HG03175 (cell line): ENCODE measurements at regions not wholly inside any gene's neighbourhood (a gene's known extent, or its start where the extent isn't known, plus 50 kb on each side); places are given as distances from the start of the nearest gene placed in this dataset.
A peak's percentile ranks its signal among the peaks of the same experiment; 100 is the strongest.

Experiments
- ATAC-seq: cut with Tn5 transposase; IDR thresholded peaks from one replicate; pipeline ENCODE4 v1.9.1; 2021; ENCODE audit warnings: mild to moderate bottlenecking, moderate library complexity; ENCODE audit not compliant: unreplicated experiment

DNA sequence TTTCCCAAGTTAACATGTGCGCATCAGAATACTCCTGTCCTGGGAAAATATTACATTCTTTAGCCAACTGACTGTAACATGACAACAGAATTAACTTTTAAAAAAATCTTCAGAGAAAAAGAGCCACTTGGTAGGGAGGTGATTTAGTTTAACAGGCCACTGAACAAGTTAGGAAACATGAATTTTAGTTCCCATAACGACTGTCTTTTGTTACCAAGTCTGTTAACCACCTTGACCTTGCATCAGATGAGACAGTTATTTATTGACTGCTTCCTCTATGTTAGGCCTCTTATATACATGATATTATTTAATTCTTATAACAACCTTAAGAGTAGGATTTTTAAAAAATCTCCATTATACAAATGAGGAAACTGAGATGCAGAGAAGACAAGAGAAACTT, 268.6 kb downstream of the NDFIP2 start:
- no peak for ATAC-seq

DNA sequence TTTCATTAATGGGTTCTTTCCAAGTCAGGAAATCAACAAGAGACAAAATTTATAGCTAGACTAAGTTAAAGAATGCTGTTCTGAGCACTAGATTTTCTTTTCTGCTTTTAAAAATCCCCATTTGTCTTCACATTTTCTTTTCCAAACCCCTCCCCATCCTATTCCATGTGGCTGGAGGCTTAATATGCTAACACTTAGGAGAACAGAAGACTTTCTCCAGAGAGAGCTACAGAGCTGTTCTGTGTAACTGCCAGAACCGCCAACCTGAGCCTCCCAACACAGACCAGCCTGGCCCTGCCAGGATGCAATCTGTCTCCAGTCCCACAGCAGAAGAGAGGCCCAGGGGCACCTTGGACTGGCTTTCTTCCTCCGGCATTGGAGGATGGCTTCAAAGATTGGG, 264.1 kb downstream of the NDFIP2 start:
- ATAC-seq: no peak

DNA sequence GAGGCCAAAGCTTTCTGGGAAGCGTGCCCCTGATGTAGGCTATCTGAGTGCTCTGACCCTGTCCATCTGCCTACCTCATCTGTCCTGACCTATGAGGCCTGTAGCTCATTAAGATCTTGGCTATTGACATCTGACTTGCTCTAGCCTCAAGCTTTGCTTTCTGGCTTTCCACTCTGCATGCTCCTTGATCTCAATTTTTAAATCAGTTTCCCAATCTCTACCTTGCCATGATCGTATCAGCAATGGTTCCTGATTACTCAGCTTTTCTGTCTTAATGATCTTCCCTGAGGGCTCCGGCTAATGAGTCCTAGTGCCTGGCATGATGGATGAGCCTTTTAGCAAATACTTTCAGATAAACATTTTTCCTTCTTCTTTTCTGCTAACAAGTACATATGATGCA, 262.0 kb downstream of the NDFIP2 start:
- ATAC-seq: no peak

DNA sequence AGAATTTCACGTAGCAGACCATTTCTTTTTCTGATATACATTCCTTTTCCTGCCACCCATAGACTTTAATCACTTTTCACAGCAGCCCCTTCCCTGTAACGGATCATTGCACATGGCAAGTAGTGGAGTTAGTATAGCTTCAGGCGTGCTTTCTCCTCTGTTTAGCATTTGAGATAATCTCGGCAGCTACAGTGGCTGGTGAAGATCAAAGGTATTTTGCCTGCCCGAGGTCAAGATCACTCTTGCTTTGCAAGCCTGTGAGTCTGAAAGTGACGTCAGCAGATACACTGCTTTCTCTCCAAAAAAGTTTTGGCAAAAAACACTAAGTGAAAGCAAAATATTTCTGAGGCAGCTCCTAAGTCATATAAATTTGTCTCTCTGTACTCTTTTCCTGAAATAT, 260.0 kb downstream of the NDFIP2 start:
- no peak for ATAC-seq

DNA sequence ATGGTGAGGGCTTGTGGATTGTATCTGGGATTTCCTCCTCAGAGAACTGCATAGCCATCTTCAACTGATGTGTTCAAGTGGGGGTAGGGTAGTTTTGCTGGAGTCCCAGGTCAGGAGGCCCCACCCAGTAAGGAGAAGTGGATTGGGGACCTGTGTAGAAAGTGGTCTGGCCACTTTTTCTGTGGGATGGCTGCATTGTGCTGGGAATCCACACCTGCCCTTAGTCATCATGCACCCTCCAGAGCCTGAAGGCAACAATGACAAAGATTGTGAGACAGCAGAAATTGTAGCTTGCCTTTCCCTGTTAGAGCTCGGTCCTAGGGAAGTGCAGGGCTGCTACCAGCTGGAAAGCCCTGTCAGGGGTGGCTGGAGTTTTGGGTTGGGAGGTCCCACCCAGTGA, 255.4 kb downstream of the NDFIP2 start:
- ATAC-seq: no peak

DNA sequence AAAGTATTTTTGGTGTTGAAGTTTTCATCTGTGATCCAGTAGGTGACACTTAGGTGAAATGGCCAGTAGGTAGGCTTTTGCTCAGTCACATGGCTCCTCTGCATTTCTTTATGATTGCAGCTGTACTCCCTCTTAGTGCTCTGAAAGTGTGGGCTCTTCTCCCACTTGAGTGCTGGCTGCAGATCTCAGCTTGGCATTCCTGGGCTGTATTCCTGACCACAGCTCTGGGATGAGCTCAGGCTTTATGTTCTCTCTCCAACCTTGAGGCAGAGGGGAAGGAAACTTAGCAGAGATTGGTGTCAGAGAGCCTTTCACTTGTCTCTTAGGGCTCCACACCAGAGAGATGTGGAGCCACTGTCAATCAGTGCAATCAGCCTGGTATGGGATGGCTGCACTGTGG, 254.3 kb downstream of the NDFIP2 start:
- no peak for ATAC-seq

DNA sequence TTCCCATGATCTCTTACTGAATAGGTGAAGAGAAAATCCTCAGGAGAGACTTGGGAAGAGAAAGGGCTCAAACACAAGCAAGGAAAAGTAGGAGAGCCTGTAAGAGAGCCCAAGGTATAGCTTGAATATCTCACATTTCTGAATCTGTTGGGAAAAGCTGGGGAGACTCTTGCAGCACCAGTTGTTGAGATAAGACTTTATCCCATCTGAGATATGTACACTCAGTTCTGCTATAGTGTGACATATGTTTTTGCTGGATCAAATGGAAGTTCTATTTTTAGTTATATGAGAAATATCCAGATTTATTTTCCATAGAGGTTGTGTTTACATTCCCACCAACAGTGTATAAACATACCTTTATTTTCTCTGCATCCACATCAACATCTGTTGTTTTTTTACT, 246.1 kb downstream of the NDFIP2 start:
- ATAC-seq: no peak

DNA sequence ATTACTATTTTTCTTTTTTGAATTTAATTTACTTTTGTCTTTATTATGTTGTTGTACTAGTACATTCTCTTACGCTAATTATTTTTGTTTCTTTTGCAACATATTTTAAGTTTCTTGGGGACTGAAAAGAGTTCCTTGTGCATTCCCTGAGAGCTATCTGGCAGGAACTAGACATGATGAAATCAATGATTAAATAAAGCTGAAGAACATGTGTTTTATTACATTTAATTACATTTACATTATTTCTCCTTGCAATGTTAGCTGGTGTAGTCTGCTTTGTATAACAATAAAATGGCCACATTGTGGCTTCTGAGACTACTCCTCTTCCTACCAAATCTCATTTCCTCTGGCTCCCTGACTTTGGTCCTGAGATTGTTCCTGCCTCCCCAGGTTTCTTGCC, 244.9 kb downstream of the NDFIP2 start:
- ATAC-seq: no peak

DNA sequence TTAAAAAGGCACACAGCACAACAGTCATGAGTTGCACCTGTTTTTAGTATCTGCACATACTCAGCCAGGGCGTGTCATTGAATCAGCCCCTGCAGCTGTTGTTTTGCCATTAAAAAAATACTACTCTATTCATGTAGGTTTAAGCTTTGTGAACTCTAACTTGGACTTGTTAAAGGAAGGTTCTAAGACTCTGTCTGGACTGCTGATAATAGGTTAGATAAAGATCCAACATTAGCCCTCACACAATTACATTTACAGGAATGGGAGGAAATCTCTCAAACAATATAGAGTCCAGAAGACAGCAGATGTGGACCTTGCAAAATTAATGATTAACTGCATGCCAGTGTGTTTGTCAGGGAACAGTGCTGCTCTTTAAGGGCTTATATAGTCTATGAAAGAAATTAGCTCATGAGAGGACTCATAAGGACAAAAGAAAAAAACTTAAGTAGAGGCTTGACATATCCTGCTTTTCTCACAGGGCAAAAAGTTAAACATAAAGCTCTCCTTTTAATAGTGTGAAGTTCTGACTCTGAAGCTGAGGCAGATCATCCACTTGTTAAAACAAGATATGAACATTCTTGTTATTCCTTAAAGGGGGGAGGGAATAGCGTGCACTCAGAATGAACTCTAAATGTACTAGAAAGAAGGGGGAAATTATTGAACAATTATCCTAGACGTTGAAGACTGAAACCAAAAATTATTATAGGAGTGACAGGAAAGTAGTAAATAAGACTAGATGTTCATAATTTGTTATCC, 243.6 kb downstream of the NDFIP2 start:
- no peak for ATAC-seq

DNA sequence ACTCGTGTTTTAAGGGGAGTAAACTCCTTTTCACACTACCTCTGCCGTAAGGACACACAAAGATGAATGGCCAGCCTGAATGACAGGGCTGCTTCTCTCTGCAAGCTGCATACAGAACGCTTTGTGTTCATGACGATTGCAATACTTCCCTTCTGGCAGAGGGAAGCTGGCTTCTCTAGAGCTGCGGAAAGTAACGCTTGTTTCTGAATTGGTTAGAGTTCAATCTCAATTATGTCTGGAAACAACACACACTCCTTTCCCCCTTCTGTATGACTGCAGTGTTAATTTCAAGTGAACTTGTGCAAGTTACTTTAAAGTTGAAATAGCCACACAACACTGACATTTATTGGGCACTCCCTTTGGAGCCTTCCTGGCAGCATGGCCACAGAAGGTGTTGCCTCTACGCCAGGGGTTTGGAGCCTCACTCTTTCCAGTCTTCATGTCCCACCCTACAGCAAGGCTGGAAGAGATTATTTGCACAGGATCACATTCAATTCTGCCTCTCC, 242.6 kb downstream of the NDFIP2 start:
- no peak for ATAC-seq

DNA sequence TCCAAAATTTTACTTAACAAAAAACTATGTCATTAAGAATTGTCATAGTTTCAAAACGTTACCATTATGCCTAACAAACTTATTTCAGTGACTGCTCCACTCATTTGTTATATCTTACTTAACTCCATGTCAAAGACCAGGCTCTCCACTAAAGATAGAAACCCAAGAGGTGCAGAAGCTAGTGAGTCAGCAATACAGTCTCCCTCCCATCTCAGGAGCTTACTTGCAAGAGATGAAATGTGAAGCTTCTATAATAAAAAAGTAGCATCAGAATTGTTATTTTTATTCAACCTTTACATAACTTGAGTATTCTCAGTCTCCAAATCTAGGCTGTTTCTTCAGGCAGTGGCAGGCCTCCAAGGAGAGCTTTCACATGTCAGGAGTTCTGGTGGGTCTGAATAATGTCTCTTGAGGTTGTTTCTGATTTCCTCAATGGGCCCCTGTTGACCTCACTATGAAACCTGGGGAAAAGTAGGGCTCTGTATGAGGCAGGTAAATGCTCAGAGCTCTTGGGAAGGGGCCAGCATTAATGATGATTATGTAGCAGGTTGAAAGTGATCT, 242.0 kb downstream of the NDFIP2 start:
- ATAC-seq: no peak

DNA sequence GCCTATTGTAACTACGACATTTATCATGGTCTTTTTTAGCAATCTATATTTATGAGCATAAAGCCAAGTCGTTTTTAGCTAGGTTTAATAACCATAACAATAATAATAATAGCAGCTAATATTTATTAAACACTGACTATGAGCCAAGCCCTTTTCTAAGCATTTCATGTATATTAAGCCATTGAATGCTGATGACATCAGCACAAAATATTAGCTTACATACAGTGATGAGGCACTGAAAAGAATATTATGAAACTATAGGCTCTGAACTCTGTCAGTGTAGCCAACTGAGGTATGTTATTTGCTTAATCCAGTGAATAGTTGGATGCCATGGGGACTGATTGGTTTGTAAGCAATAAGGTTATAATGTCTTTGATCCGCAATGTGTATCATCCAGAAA, 235.2 kb downstream of the NDFIP2 start:
- ATAC-seq: no peak

DNA sequence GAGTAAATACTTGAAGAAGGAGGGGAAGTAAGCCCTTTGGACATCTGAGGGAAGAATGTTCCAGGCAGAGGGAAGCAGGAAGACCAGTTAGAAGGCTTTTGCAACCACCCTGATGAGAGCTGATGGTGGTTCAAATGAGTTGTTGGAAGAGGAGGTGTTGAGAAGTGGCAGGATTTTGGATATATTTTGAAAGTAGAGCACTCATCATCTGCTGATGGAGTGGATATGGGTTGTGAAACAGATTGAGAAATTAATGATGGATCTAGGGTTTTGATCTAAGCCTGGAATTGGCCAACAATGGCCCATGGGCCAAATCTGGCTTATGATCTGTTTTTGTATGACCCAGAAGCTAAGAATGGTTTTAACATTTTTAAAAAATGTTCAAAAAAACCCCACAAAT, 230.7 kb downstream of the NDFIP2 start:
- no peak for ATAC-seq

DNA sequence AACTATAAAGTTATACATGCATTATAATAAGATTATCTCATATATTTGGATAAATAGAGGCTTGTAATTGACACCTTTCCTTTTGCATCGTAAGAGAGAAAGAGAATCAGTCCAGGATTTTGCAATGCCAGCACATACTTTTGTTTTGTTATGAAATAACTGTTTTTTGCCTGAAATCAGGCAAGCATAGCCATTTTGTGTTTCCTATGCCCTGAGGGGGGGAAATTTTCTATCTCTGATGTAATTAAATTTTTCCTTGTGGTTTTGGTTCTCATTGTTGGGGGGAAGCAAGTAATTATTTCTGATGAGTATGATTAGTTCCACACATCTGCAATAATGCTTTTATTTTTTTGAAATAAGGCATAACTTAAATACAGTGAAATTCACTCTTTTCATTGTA, 229.4 kb downstream of the NDFIP2 start:
- no peak for ATAC-seq

DNA sequence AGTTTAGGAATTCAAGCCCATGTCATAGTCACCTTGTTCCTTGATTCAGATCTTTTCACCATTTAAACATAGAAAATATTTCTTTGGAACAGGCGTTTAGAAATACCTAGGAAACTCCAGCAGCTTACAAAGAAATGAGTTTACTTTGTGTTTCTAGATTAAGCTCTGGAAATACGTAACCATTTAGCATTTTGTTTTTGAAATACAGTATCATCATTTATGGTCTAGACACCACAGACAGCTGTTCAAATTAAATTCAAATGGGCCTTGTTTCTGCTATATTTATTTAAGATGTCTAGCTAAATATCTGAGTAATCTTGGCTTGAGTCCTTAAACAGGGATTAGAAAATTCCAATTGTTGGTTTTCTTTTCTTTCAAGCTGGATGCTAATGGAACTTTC, 228.5 kb downstream of the NDFIP2 start:
- no peak for ATAC-seq

DNA sequence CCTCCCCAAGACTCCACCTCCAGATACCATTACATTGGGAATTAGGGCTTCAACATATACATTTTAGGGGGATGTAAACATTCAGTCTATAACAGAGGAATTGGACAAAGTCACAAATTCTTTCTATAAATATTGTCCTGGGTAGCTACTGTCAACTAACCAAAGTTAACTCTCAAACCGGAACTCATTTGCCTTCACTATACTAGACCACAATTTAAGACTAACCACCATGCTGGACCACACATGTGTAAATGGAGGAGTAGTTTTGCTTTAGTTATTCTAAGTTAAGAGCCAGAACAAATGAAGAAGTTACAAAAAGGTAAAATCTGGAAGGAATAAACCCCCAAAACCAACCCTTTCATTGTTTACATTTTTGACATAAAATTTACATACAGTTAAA, 222.8 kb downstream of the NDFIP2 start:
- peak; percentile 69 for ATAC-seq

DNA sequence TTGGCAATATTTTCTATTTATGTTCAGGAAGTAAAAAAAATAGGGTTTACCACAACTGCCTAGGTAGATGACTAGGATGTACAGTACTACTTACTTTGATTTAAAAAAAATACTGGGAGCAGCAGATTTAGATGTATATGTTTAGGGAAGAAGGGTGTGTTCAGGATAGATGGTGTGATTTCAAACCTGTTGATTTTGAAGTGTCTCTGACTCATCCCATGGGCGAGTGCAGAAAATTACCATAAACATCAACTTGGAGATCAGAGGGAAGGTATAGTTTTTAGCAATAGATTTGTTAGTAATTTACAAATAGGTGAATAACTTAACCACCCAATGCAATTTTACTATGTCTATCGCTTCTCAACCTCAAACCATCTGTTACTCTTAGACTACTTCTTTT, 214.8 kb downstream of the NDFIP2 start:
- ATAC-seq: no peak

DNA sequence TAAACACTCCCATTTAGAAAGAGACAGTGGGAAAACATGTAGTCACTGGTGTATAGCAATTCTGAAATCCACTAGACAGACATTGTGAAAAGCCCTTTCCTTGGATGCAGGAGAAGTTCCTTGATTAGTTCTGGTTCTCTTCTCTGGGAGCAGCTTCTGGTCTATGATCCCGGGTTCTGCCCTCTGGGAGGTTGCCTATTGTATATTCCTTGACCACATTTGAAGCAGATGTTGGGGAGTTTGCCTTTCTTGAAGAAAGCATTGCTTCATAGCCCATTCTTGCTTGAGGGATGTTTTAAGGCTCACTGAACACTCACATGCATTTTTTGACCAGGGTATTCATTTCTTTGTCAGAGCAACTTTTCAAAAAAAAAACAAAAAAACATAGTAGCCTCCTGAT, 211.9 kb downstream of the NDFIP2 start:
- no peak for ATAC-seq

DNA sequence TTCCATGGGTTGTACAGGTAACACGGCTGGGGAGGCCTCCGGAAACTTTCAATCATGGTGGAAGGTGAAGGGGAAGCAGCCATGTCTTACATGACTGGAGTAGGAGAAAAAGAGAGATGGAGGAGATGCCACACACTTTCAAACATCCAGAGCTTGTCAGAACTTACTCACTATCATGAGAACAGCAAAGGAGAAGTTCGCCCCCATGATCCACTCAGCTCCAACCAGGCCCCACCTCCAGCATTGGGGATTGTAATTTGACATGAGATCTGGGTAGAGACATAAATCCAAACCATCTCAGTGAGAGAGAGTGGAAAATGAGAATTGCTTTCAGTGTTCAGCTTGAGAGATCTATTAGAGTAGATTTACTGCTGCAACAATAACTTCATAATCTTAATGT, 210.9 kb downstream of the NDFIP2 start:
- ATAC-seq: no peak

DNA sequence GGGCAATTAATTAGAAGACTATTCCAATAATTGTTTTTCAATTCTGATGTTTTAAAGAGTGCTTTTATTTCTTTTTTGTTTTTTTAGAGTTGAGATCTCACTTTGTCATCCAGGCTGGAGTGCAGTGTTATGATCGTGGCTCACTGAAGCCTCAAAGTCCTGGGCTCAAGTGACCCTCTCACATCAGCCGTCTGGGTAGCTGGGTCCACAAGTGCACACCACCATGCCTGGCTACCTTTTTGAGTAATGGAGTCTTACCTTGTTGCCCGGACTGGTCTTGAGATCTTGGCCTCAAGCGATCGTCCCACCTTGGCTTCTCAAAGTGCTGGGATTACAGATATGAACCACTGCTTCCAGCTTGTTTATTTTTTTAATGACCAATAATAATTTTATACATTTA, 207.8 kb downstream of the NDFIP2 start:
- ATAC-seq: no peak

DNA sequence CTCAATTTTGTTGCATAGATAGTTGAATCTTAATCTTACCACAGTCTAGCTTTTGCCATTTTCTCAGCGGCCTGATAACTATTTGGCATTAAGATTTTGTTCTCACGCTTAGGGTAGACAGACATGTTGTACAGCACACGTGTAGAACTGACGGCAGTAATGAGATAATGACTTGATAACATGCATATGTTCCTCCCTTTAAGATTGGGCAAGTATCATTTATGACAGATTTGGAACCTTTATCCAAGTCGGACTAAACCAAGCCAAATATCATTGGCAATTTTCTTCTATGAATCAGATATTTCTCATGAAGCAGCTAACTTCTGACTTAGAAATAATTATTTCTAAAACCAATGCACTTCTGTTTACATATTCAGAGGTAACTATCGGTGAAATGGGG, 205.5 kb downstream of the NDFIP2 start:
- no peak for ATAC-seq

DNA sequence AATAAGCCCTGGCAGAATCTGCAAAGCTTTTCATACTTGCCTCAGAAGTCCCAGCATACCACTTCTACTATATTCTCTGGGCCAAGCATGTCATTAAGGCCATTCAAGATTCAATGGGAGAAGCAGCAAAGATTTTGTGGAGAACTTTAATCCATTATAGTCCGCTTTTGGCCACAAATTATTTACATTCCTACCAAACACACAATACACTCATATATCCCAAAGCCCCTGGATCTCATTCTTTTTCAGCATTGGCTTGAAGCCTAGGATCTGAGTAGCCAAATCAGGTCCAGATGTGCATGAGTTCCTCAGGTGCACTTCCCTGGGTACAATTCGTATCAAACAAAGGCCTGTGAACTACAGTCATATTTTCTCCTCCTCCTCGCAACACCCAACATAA, 203.4 kb downstream of the NDFIP2 start:
- ATAC-seq: no peak

DNA sequence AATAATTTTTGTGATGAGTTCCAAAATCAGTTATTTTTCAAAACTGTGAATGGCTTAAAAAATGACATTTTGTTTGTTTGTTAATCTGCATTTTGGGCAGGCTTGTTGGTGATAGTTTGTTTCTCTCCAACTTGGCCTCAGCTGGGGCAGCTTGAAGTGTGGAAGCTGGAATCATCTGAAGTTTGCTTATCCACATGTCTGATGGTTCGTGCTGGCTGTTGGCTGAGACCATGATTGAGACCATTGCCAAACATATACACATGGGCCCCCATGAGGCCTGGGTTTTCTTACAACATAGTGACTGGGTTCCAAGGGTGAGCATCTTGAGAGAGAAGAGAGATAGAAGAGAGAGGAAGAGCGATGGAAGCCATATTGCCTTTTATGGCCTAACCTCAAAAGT, 201.2 kb downstream of the NDFIP2 start:
- no peak for ATAC-seq
